ENCODE measurements at regions not wholly inside any gene's neighbourhood (a gene's known extent, or its start where the extent isn't known, plus 50 kb on each side); places are given as distances from the start of the nearest gene placed in this dataset.

GRCh38 chr6:91137286-91137685 lies 550.4 kb upstream of the MAP3K7 start:
- TF ChIP-seq CTCF (IDR thresholded peaks at IDR 0.05), result no peak
- Histone ChIP-seq H3K4me1 (ENCODE audit: control insufficient read depth in 1 of 2, low read depth in 2 of 2) (no peaks in the 10 kb centered on the region), H3K9me3 (no peaks in the 10 kb centered on the region), H3K4me3 (no peak overlapping the region), H3K27ac (no peak overlapping the region), H3K36me3 (no peaks in the 10 kb centered on the region), H3K27me3 (replicated peaks; ENCODE audit: insufficient read depth) (no peaks in the 10 kb centered on the region)
- no peak for ATAC-seq (ENCODE audit: insufficient number of reproducible peaks, low FRiP score, low read depth)
- no peak for DNase-seq (ENCODE audit: low spot score)

GRCh38 chr6:91135406-91136103 lies 548.7 kb upstream of the MAP3K7 start:
- Histone ChIP-seq H3K9me3 (no peaks in the 10 kb centered on the region), H3K36me3 (no peaks in the 10 kb centered on the region), H3K27ac (no peak overlapping the region), H3K27me3 (replicated peaks; ENCODE audit: insufficient read depth) (no peaks in the 10 kb centered on the region), H3K4me1 (ENCODE audit: control insufficient read depth in 1 of 2, low read depth in 2 of 2) (no peaks in the 10 kb centered on the region), H3K4me3 (no peak overlapping the region)
- no peak for TF ChIP-seq CTCF (IDR thresholded peaks at IDR 0.05)
- no peak for ATAC-seq (ENCODE audit: insufficient number of reproducible peaks, low FRiP score, low read depth)
- DNase-seq (ENCODE audit: low spot score), result no peak

DNA sequence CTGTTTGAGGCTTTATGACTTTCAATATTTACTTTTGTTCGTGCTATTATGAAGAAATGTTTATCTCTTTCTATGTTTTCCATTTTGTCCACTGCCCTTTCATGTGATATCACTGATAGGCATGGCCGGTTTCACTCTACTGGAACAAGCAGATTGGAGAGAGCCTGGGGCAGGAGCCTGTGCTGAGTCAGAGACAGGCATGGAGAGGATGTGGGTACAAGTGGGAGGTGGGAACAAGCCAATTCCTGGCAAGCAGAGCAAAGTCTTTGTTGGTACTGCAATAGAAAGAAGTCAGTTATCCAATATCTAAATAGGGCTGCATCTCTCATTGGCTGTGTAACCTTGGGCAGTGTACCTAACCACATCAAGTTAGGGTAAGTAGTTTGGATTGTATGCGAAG lies 545.6 kb upstream of the MAP3K7 start:
- no peak overlapping the region for H3K27ac ChIP-seq
- H3K36me3 ChIP-seq, result no peaks in the 10 kb centered on the region
- no peak for TF ChIP-seq CTCF (IDR thresholded peaks at IDR 0.05)
- ATAC-seq (ENCODE audit: insufficient number of reproducible peaks, low FRiP score, low read depth) (no peak), DNase-seq (ENCODE audit: low spot score) (no peak)
- no peaks in the 10 kb centered on the region for H3K4me1 ChIP-seq (ENCODE audit: control insufficient read depth in 1 of 2, low read depth in 2 of 2)
- no peaks in the 10 kb centered on the region for H3K27me3 ChIP-seq (replicated peaks; ENCODE audit: insufficient read depth)
- no peak overlapping the region for H3K4me3 ChIP-seq
- no peaks in the 10 kb centered on the region for H3K9me3 ChIP-seq

- H3K9me3 ChIP-seq, result no peaks in the 10 kb centered on the region
- DNase-seq (ENCODE audit: low spot score), result no peak
- TF ChIP-seq CTCF (IDR thresholded peaks at IDR 0.05), result no peak
- ATAC-seq (ENCODE audit: insufficient number of reproducible peaks, low FRiP score, low read depth), result no peak
- no peaks in the 10 kb centered on the region for H3K4me1 ChIP-seq (ENCODE audit: control insufficient read depth in 1 of 2, low read depth in 2 of 2)
- no peaks in the 10 kb centered on the region for H3K27me3 ChIP-seq (replicated peaks; ENCODE audit: insufficient read depth)
- H3K36me3 ChIP-seq, result no peaks in the 10 kb centered on the region
- H3K27ac ChIP-seq, result no peak overlapping the region
- H3K4me3 ChIP-seq, result no peak overlapping the region
Observed at GRCh38 chr6:91130126-91130525, 543.3 kb upstream of the MAP3K7 start.

- no peak for TF ChIP-seq CTCF (IDR thresholded peaks at IDR 0.05)
- Histone ChIP-seq H3K27me3 (replicated peaks; ENCODE audit: insufficient read depth) (no peaks in the 10 kb centered on the region), H3K36me3 (no peaks in the 10 kb centered on the region), H3K9me3 (no peaks in the 10 kb centered on the region), H3K27ac (no peak overlapping the region), H3K4me1 (ENCODE audit: control insufficient read depth in 1 of 2, low read depth in 2 of 2) (no peaks in the 10 kb centered on the region), H3K4me3 (no peak overlapping the region)
- ATAC-seq (ENCODE audit: insufficient number of reproducible peaks, low FRiP score, low read depth) (no peak), DNase-seq (ENCODE audit: low spot score) (no peak)
Observed at GRCh38 chr6:91127752-91128151, 540.9 kb upstream of the MAP3K7 start.

Data from thoracic aorta (tissue), 2 donors.